NCI-H187 (cell line): ENCODE measurements at regions not wholly inside any gene's neighbourhood (a gene's known extent, or its start where the extent isn't known, plus 50 kb on each side); places are given as distances from the start of the nearest gene placed in this dataset.
A peak's percentile ranks its signal among the peaks of the same experiment; 100 is the strongest.
"Not testable (repeated sequence)": the region's sequence is repeated elsewhere in the genome, so short reads cannot be mapped to it uniquely, and the experiment has no call there.

Experiments used
- DNase-seq, 2 experiments: peaks; one replicate each; lab custom pipeline; 2025; lab: John Stamatoyannopoulos, UW

- no peak for DNase-seq
These were observed 90.7 kb upstream of the NAMPT start for GRCh38 chr7:106375499-106375898.

- no peak for DNase-seq
These were observed 89.7 kb upstream of the NAMPT start for GRCh38 chr7:106374437-106374836.

DNA sequence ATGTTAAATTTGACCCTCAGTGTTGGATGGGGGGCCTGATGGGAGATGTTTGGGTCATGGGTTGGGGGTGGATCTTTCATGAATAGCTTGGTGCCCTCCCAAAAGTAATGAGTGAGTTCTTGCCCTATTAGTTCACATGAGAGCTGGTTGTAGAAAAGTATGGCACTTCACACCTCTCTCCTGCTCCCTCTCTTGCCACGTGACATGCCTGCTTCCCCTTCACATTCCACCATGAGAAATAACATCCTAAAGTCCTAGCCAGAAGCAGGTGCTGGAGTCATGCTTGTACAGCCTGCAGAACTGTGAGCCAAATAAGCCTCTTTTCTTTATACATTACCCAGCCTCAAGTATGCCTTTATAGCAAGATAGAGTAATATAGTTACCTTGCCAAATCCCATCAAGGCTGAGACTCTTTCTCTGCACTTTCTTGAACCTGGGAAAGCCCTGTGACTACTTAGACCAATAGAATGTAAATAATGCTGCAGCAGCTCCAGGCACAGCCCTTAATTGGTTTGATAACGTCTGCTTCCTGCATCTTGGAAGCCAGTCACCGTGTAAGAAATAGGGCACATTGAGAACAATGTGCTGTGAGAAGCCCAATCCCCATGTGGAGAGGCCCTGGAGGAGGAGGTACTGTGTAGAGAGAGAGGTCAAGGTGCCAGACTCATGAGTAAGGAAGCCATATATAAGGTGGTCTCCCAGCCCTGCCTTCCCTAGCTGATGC, 88.0 kb upstream of the NAMPT start:
- DNase-seq: no peak

DNA sequence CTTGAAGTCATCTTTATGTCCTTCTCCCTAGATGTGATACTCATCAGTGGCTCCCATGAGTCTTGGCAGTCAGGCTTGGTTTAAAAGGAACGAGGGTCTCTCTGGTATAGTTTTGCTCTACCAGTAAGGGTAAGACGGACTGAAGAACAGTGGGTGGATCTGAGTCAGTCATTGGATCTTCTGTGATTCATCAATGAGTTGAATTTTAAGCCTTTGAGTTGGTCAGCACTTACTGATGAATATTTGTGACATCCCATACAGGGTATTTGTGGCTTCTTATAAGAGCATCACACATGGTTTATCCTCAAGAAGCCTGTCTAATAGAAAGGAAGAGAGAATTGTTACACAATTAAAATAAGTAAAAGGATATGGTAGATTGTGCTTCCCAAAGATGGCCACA, 87.3 kb upstream of the NAMPT start:
- DNase-seq: no peak

DNA sequence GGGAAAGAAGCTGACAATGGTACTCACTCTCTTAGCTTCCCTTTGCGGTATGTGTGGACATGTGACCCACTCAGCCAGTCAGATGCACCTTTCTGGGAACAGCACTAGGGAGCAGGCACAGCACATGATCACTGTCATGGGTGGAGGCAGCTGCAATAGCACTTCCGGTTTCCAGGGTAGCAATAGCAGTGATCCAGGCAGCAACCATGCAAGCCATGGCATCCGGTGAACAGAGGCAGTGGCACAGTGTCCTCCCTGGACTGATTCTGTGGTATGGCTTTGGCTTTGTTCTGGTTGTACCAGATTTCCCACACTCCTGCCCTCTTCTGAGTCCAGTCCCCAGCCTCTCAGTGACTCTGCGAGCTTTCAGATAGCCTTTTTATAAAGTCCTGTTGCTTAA, 86.8 kb upstream of the NAMPT start:
- no peak for DNase-seq

- DNase-seq: no peak
These were observed 85.8 kb upstream of the NAMPT start for GRCh38 chr7:106370542-106370941.

GRCh38 chr7:106369816-106370215, 85.0 kb upstream of the NAMPT start:
- no peak for DNase-seq

- DNase-seq: no peak
These were observed 84.6 kb upstream of the NAMPT start for GRCh38 chr7:106369352-106369751.

GRCh38 chr7:106367664-106368063, 82.9 kb upstream of the NAMPT start:
- no peak for DNase-seq

DNA sequence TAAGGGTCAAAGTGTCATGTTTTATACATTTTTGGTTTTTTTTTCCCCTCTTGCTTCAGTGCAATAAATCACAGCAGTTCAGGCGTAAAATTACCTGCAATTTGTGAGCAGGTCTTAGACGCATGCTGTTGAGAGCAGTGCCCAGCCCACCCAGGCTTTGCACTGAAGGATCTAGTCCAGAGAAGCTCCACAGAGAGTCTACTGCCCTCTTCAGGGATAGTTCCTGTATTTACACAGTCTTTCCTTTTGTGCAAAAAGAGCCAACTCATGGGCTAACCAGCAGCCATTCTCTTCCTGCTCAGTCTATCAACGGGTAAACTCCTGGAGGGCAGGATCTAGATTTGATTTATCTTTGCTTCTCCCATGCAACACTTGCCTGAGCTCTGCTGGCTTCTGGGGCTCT, 82.2 kb upstream of the NAMPT start:
- peak in 1 of 2 experiments; percentile 7 for DNase-seq

- DNase-seq: no peak
These were observed 80.6 kb upstream of the NAMPT start for GRCh38 chr7:106365252-106366005.

DNA sequence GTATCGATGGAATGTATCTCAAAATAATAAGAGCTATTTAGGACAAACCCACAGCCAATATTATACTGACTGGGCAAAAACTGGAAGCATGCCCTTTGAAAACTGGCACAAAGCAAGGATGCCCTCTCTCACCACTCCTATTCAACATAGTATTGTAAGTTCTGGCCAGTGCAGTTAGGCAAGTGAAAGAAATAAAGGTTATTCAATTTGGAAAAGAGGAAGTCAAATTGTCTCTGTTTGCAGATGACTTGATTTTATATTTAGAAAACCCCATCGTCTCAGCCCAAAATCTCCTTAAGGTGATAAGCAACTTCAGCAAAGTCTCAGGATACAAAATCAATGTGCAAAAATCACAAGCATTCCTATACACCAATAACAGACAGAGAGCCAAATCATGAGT, 77.7 kb upstream of the NAMPT start:
- DNase-seq: not testable (repeated sequence)

GRCh38 chr7:106358103-106358663, 73.4 kb upstream of the NAMPT start:
- no peak for DNase-seq

GRCh38 chr7:106357675-106358074, 72.9 kb upstream of the NAMPT start:
- DNase-seq: no peak

GRCh38 chr7:106354822-106355221, 70.0 kb upstream of the NAMPT start:
- DNase-seq: no peak

GRCh38 chr7:106353944-106354343, 69.2 kb upstream of the NAMPT start:
- no peak for DNase-seq

DNA sequence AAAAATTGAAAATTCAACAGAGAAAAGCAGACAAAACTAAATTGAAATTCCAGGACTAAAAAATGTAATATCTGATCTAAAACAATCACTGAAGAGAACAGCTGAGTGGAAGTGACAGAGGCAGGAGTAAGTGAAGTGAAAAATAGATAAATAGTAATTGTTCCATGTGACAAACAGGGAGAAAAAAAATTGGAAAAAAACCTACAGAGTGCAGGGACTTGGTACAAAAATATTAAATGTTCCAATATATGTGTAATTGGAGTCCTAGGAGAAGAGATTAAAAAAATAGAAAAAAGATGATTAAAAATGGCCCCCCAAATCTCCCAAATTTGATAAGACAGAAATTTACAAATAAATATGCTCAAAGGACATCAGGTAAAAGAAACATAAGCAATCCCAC, 63.4 kb upstream of the NAMPT start:
- no peak for DNase-seq

- DNase-seq: no peak
These were observed 62.5 kb upstream of the NAMPT start for GRCh38 chr7:106347229-106347833.

- DNase-seq: no peak
These were observed 62.0 kb upstream of the NAMPT start for GRCh38 chr7:106346678-106347217.

DNA sequence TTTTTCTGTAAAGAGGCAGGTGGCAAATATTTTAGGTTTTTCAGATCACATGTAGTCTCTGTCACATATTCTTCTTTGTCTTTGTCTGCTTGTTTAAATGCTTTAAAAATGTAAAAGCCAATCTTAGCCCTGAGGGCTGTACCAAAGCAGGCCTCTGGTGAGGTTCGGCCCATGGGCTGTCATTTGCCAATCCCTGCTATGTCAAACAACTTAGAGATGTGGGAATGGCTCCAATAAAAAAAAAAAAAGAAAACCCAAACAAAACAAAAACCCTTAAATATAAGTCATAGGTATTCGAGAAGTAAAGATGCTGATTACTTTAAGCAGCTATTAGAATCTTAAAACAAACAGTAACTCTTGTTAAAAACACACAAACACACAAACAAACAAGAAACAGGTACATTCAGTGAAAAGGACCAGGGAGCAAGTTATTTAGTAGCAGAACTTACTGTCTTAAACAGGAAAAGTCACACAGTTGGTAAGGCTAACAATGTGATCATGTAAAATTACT, 61.4 kb upstream of the NAMPT start:
- DNase-seq: no peak

- DNase-seq: no peak
These were observed 60.8 kb upstream of the NAMPT start for GRCh38 chr7:106345421-106346166.

DNA sequence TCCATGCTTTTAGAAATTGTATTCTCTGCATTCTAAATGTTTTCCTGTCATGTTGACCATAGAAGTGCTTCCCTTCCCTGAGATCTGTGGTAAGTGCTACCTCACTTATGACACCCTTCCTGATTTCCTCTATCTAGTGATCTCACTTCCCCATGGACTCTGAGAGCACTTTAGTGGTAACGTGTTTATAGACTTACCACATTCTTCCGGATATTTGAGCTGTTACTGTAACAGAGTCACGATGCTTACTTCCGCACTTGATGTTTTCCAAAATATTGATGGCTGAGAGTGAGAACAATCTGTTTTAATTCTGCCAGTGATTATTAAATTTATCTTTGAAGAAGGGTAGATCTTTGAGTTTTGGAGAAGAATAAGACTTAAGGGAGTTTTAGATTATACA, 60.1 kb upstream of the NAMPT start:
- no peak for DNase-seq
